ENCODE measurements at regions not wholly inside any gene's neighbourhood (a gene's known extent, or its start where the extent isn't known, plus 50 kb on each side); places are given as distances from the start of the nearest gene placed in this dataset.
"Not testable (repeated sequence)": the region's sequence is repeated elsewhere in the genome, so short reads cannot be mapped to it uniquely, and the experiment has no call there.

GRCh38 chr2:36163520-36164254 is 191.9 kb upstream of the CRIM1 start:
- DNase-seq = no peak

- DNase-seq = not testable (repeated sequence)
These were observed 198.5 kb upstream of the CRIM1 start for GRCh38 chr2:36157093-36157492.

- DNase-seq = no peak
These were observed 207.7 kb upstream of the CRIM1 start for GRCh38 chr2:36147670-36148390.

- DNase-seq = no peak
These were observed 208.8 kb upstream of the CRIM1 start for GRCh38 chr2:36146765-36147164.

GRCh38 chr2:36140391-36140790 is 215.2 kb upstream of the CRIM1 start:
- no peak for DNase-seq

- DNase-seq = no peak
These were observed 218.0 kb upstream of the CRIM1 start for GRCh38 chr2:36137612-36138011.

GRCh38 chr2:36134281-36134680 is 221.3 kb upstream of the CRIM1 start:
- no peak for DNase-seq

- DNase-seq = no peak
These were observed 227.2 kb upstream of the CRIM1 start for GRCh38 chr2:36128359-36128758.

GRCh38 chr2:36125702-36126101 is 229.9 kb upstream of the CRIM1 start:
- no peak for DNase-seq

GRCh38 chr2:36123995-36124394 is 231.6 kb upstream of the CRIM1 start:
- DNase-seq = no peak

GRCh38 chr2:36097022-36097421 is 258.6 kb upstream of the CRIM1 start:
- DNase-seq = no peak

GRCh38 chr2:36091844-36092741 is 263.5 kb upstream of the CRIM1 start:
- not testable (repeated sequence) for DNase-seq

GRCh38 chr2:36088716-36089328 is 266.8 kb upstream of the CRIM1 start:
- no peak for DNase-seq

- DNase-seq = no peak
These were observed 268.2 kb upstream of the CRIM1 start for GRCh38 chr2:36087344-36087743.

- no peak for DNase-seq
These were observed 275.8 kb upstream of the CRIM1 start for GRCh38 chr2:36079793-36080192.

GRCh38 chr2:36074008-36074407 is 281.6 kb upstream of the CRIM1 start:
- no peak for DNase-seq

GRCh38 chr2:36071698-36072097 is 283.9 kb upstream of the CRIM1 start:
- no peak for DNase-seq

GRCh38 chr2:36069074-36069473 is 286.5 kb upstream of the CRIM1 start:
- no peak for DNase-seq

GRCh38 chr2:36068086-36068485 is 287.5 kb upstream of the CRIM1 start:
- no peak for DNase-seq

- DNase-seq = no peak
These were observed 295.4 kb upstream of the CRIM1 start for GRCh38 chr2:36060133-36060532.

GRCh38 chr2:36059691-36060090 is 295.9 kb upstream of the CRIM1 start:
- DNase-seq = no peak

- DNase-seq = no peak
These were observed 296.6 kb upstream of the CRIM1 start for GRCh38 chr2:36058953-36059352.

GRCh38 chr2:36058076-36058475 is 297.5 kb upstream of the CRIM1 start:
- no peak for DNase-seq

All from NCI-H226 (cell line).